GM10266 (cell line): ENCODE measurements at regions not wholly inside any gene's neighbourhood (a gene's known extent, or its start where the extent isn't known, plus 50 kb on each side); places are given as distances from the start of the nearest gene placed in this dataset.

ENCODE experiments used
- DNase-seq: peaks from one replicate; pipeline ENCODE4 v3.0.0; 2012; ENCODE audit errors: extremely low spot score
- TF ChIP-seq, protein P1 (sequence below): IDR thresholded peaks from 2 replicates; pipeline ENCODE4 v1.5.1; 2012; ENCODE audit warnings: mild to moderate bottlenecking, low read depth; ENCODE audit not compliant: control insufficient read depth, insufficient read depth; ENCODE audit errors: missing control alignments

DNA sequence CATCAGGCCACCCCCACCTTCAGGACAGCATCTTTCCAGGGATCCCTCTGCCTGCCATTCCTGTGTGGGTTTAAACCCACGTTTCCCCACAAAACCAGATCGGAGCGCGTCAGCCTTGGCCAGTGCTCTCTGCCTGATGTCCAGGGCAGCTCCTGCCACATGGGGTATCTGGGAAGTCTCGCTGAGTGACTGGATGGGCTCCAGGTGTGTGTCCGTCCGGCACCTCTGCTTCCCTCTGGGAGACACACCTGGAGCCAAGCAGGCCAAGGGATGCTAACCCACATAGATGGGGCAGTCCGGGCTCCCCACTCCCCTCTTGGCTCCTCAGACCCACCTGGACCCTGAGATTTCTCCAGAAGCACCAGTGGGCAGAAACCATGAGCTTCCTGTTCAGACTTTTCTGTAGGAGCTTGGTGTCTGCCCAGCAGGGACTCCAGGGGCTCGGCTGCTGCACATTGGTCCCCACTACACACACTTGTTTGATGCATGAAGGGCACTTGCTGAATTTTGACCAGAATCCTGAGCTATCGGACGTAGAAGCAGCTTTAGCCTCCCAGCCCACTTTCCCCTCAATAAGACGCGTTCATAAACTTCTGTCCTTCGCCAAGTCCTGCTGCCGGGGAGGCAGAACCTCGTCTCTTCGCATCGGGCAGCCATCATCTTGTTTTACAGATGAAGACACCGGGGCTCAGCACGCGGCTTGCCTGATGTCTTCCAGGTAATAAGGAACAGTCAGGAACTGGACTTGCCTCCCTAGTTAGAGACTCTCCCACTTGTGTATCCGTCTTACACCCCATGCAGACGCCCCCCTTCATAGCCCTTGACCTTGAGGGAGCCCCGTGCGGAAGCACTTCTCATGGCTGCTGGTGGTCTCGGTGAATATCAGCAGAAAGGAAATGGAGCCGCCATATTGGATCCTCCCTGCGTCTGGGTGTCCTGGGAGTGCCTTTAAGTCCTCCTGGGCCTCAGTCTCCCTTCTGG is 91.6 kb upstream of the ZNF469 start:
- no peak for DNase-seq
- TF ChIP-seq, protein P1, sequence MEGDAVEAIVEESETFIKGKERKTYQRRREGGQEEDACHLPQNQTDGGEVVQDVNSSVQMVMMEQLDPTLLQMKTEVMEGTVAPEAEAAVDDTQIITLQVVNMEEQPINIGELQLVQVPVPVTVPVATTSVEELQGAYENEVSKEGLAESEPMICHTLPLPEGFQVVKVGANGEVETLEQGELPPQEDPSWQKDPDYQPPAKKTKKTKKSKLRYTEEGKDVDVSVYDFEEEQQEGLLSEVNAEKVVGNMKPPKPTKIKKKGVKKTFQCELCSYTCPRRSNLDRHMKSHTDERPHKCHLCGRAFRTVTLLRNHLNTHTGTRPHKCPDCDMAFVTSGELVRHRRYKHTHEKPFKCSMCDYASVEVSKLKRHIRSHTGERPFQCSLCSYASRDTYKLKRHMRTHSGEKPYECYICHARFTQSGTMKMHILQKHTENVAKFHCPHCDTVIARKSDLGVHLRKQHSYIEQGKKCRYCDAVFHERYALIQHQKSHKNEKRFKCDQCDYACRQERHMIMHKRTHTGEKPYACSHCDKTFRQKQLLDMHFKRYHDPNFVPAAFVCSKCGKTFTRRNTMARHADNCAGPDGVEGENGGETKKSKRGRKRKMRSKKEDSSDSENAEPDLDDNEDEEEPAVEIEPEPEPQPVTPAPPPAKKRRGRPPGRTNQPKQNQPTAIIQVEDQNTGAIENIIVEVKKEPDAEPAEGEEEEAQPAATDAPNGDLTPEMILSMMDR: no peak

DNA sequence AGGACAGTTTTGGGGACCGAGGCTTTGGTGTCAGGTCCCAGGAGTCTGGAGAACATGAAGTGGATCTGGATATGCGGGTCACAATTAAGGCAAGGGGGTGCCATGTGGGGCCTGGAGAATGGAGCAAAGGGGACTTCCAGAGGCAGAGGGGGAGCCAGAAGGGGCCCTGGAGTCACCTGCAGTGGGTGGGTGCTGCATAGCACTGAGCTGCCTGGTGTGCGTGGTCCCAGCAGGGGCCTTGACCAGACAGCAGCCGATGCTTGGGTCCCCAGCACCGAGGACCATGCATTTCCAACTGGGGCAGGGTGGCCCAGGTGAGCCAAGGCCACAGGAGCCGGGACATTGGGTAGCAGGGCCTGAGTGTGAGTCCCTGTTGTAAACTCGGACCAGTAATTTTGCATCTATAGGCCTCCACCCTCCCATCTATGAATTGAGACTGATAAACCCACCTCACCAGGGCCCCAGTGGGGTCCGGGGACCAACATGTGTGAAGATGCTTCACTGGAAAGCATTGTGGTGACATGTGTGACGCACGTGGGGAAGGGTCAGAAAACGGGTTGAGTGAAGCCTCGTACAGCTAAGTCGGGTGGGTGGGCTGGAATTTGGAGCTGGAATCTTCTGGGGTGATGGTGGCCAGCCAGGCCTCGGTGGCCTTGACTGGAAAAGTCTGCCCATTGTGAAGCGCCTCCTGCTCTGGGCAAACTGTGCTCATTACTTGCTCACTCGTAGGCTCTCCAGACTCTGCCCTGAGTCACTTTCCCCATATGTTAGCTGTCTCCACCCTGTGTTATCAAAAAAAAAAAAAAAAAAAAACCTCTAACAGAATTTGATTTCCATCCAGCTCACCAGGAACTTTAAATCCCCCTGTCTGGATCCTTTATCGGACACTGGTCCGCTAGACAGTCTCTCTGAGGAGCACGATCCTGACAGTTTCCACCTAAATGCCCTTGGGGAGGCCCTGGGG is 90.5 kb upstream of the ZNF469 start:
- TF ChIP-seq, protein P1: no peak
- DNase-seq: no peak

DNA sequence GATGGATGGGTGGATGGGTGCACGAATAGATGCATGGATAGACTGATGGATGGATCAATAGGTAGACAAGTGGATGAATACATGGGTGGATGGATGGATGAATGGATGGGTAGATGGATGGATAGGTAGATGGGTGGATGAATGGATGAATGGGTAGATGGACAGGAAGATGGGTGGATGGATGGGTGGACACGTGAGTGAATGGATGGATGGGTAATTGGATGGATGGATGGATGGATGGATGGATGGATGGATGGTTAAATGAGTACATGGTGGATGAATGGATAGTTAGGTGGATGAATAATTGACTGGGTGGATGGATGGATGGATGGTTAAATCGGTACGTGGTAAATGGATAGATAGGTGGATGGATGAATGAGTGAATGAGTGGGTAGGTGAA is 89.7 kb upstream of the ZNF469 start:
- no peak for DNase-seq
- TF ChIP-seq, protein P1: no peak

DNA sequence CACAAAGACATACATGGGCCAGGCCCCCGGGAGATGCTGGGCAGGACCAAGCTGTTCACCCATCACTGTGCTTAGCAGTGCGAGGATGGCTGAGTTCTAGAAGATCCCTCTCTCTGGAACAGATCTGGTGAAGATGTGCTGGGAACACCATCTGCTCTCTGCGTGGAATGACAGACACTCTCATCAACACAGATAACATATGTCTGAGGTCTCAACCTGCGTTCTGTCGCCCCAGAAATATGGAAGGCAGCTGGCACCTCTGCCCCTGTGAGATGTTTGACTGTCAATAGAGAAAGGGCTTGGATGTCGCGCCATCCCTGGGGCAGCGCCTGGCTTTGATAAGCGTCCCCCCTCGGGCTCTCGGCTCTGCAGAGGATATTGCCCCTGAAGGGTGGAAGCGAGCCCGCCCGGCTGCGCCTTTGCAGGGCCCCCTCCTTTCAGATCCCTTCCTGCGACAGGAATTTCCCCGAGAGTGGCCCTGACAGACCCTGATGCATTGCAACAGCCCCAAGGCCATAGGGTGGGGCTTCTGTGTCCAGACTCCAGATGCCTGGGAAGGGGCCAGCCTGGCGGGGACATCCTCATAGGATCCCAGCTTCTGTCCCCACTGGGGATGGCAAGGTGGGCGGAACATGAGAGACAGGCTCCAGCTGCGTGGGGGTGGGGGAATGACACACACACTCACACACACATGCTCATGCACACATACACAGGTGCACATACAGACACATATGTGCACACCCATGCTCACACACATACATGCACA is 86.9 kb upstream of the ZNF469 start:
- no peak for DNase-seq

DNA sequence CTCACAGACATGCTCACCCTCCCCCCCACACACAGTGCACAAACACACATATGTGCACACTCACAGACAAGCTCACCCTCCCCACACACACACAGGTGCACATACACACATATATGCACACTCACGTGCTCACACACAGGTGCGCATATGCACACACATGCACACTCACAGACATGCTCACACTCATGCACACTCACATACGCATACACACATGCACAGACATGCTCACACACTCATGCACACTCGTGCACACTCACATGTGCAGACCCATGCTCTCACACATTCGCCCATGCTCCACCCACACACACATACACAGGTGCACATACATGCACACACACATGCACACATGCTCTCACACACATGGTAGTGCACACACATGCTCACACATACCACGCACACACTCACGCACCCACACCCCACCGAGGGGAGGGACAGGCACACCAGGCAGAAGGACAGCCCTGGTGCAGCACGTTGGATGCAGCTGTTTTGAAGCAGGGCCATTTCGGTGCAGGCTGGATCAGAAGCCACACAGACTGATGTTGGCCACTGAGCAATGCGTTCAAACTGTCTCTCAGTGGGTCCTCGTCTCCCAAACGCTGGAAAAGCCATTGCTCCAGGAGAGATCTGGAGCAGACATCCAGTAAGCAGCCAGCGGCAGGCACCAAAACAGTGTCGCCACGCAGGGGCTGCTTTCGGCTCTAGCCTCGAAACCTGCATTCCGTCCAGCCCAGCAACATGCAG is 86.2 kb upstream of the ZNF469 start:
- no peak for DNase-seq
- TF ChIP-seq, protein P1: no peak

More for the DNA sequence above, 86.9 kb upstream of the ZNF469 start:
- TF ChIP-seq, protein P1: no peak

DNA sequence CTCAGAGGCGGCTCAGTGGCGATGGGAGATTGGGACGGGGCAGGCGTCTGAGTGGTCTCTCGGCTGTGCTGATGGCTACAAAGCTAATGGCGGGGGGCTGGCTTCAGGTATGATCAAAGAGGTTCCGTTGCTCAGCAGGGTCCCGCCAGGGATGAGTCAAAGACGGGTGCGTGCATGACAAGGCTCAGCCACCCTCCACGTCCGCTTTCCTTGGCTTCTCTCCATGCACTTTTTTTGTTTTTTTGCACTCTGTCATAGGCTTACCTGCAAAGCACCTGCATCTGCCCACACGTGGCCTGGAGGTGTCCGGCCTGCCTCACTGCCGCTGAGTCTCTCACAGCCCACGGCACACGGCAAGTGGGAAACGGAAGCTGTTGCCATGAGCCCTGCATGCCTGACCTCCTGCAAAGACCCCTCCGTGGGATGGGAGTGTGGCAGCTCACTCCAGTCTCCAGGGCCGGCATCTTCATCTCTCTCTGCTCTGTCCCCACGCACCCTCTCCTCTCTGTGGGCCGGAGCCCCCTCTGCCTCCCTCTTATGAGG is 85.5 kb upstream of the ZNF469 start:
- TF ChIP-seq, protein P1: no peak
- no peak for DNase-seq
